HG03521 (cell line): ENCODE measurements at regions not wholly inside any gene's neighbourhood (a gene's known extent, or its start where the extent isn't known, plus 50 kb on each side); places are given as distances from the start of the nearest gene placed in this dataset.

Experiments used
- ATAC-seq: cut with Tn5 transposase; IDR thresholded peaks from one replicate; pipeline ENCODE4 v1.9.1; 2021; ENCODE audit warnings: mild to moderate bottlenecking, moderate library complexity; ENCODE audit not compliant: unreplicated experiment

DNA sequence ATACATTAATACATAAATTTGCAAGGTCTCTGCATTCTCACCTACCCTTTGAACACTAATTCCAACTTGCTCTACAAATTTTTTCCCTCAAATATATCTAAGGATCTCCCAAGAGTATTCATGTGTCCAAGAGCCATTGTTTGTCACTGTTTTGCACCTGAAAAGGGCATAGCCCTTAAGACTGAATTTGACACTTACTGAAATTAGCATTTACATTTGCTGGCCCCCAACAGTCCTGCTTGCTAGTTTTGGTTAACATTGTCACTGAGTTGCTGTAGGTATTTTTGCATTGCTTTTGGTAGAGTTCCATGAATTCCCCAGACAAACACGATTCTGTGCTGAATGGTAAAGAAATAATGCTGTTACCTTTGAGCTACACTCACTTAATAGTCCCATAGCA lies 57.3 kb downstream of the KCNA4 start:
- no peak for ATAC-seq

DNA sequence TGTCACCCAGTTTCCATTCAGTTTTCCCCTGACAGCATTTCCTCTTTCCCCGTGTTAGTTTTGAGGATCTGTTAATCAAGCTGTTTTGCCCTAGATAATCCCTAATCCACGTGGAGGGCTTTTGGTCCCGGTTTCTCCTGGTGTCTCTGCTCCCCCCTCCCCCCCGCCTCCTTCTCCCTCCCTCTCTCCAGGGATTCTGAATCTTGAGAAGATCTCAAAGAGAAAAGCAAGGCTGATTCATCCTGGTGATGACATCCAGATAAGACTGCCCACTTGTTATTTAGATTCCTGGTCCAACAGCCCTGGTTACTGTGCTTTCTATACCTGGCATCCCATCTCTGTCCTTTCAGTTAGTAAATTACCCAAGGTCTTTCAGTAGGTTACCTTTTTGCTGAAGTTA lies 59.4 kb downstream of the KCNA4 start:
- ATAC-seq = no peak

DNA sequence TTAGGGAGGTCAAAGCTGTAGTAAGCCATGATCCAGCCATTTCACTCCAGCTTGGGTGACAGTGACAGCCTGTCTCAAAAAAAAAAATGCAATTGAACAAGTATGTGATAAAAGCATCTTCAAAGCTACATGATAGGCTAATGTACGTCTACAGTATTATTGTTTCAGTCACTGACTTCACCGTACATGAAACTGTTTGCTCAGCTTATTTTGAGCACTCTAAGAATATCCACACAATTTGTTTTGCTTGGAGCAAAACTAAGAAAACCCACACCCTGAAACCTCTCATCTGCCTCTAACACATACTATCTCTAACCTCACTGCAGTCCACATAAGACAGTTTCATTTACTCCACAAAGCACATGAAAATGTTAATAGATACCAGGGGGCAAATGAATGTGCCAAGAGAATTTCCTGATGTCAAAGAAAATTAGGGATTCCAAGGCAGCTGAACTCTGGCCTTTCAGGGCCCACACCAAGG lies 60.7 kb downstream of the KCNA4 start:
- no peak for ATAC-seq

DNA sequence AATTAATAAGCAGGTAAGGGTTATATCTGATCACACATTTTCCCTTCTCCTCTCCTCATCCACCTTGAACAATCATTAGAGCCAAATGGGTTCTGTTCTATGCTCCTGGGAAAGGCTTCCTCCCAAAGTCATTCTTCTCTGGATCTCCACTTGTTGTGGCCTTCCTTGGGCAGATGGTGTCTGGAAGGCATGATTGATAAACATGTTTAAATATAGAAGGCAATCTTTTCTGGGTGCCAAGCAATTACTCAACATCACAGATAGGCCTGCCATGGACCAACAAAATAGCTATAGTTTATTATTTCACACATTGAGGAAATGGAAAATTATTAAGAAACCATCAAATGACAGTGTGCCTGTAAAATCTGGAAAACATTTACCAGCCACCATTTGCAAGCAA lies 73.5 kb downstream of the KCNA4 start:
- ATAC-seq = no peak

DNA sequence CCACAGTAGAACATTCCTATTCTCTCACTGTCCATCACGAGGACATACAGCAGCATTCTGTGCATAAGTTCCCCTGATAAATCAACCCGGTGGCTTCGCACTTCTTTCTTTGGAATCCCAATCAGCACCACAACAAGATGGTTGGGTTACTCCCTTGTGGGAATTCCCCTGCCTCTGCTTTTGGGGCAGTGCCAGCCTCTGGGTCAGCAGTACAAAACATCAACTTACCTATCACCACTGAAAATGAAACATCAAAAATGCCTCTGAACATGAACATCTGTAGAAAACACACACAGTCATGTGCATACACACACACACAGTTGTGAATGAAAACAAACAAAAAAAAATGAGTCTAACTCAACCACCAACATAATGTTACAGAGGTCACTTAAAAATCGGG lies 79.3 kb downstream of the KCNA4 start:
- ATAC-seq = no peak

DNA sequence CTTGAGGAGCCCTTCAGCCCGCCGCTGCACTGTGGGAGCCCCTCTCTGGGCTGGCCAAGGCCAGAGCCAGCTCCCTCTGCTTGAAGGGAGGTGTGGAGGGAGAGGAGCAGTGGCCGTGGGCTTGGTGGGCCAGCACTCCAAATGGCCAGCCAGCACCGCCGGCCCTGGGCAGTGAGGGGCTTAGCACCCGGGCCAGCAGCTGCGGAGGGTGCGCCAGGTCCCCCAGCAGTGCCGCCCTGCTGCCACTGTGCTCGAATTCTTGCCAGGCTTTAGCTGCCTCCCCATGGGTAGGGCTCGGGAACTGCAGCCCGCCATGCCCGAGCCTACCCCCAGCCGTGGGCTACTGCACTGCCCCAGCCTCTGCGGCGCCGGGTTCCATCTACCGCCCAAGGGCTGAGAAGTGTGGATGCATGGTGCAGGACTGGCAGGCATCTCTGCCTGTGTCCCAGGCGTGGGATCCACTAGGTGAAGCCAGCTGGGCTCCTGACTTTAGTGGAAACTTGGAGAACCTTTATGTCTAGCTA lies 82.7 kb downstream of the KCNA4 start:
- ATAC-seq = no peak

DNA sequence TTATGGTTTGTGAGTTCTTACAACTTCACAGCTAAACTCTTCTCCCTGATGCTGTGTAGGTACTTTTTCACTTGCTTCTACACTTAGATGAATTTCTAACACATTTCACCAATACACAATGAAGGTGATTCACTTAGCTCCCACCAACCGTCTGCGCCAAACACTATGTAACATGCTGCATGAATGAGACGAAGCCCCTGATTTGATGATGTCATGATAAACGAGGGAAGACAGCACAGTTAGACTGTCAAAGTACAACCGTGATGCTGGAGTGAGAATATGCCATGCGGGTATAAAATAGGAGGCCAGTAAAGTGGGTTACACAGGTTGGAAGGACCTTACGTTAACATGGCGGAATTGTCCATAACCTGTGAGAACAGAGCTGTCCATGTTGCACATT lies 100.8 kb downstream of the KCNA4 start:
- no peak for ATAC-seq

DNA sequence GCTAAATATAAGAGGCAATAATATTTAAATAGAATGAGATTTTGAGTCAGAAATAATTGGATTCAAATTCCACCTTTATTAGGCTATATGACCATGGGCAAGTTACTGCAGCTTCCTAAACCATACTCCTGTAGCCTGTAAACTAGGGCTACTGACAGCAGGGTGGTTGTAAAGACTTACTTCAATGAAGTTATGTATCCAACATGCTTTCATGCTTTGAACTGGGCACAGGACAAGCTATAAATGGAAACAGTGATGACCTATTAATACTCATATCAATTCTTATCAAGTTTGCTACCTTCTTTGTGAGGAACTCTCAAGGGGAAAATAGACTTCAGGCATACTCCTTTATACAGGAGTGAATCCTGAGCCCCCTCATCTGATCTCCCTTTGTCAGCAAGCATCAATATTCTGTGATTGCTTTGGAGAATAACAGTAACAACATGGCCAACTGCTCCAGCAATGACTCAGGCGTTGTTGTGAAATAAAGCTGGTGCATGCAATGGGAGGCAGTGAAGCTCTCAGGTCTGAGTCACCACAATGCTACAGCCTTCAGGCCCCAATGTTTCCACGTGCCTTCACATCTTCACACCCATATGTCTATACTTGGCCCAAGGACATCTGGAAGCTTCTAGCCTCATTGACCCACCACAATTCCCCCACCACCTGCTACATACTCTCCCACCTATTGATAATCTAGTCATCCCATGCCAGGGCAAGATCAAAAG lies 102.5 kb downstream of the KCNA4 start:
- no peak for ATAC-seq

DNA sequence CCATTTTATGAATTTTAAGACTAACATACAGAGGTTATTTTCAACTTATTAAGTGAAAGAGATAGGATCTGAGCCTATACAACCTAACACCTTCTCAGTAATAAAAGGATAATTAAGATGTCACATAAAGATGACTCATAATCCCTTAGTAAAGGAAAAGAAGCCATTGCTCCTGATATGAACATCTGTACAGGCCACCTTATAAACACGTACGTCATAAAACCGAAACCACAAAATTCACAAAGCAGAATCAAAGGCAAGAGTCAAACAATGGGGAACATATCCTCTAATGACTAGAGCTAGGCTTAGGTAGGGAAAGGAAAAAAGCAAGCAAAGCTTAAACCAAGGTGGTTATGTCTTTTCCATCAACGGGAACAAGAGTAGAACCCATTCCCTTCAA lies 103.5 kb downstream of the KCNA4 start:
- ATAC-seq = no peak

DNA sequence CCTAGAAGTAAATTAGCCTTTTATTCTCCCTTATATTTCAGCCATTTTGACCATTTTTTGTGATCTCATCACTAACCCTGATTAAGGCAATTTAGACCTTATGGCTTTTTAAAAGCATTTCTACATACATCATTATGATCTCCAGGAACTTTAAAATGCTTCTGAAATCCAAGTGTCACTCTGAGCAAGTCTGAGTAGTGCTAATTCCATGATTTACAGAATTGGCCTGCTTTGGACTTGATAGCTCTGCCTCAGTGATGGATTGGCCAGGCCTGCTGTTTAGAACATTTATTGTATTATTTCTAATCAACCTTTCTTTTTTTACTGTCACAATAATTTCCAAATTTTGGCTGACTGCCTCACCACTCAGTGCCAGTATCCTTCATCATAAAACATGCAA lies 116.4 kb downstream of the KCNA4 start:
- ATAC-seq = no peak

DNA sequence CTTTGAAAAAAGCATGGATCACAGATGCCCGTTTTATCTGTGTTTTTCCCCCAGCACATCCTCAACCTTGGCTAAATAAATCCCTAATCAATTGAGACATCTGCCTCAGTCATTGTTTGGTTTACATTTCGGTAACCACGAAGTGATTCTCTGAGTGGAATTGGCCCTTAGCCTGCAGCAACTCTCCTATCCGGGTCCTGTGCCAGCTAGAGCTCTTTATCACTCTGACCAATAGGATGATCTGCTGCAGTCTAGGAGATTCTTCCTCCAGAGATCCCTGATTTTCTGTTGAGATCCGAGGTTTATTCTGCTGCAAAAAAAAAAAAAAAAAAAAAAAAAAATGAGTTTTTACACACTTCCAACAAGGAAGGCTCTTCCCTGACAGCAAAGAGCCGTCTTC lies 137.3 kb downstream of the KCNA4 start:
- ATAC-seq = no peak

DNA sequence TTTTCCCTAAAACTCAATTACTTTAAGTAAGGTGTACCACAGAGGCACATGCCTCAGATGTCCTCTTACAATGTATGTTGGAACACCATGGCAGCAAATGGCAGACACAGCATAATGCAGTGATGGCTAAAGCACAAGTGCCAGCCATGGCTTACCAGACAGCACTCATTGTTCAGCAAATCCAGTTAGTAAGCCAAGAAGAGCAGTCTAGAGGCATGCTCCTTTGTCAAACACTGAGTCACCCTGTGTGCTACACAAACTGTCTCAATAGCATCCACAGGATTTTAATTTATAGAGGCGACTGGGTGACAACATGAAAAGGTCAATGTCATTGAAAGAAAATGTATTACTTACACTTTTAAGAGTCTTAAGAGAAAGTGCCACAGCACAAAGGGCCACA lies 140.6 kb downstream of the KCNA4 start:
- no peak for ATAC-seq

DNA sequence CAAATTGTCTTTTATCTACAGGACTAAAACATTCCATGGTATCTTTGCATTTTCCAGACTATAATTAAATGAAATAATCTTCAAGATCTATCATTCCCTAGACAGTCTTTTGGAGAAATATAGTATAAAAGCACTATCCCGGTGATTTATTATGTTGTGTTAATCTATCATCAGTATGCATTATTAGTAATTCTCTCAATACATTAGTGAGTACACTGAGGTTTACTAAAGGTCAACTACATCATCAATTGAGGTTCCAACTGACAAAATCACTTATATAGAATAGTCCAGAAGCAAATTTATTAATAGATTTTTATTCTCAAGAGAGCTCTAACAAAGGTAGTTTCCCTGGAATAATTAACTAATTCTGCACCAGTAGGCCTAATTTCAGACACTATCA lies 169.6 kb downstream of the KCNA4 start:
- no peak for ATAC-seq

DNA sequence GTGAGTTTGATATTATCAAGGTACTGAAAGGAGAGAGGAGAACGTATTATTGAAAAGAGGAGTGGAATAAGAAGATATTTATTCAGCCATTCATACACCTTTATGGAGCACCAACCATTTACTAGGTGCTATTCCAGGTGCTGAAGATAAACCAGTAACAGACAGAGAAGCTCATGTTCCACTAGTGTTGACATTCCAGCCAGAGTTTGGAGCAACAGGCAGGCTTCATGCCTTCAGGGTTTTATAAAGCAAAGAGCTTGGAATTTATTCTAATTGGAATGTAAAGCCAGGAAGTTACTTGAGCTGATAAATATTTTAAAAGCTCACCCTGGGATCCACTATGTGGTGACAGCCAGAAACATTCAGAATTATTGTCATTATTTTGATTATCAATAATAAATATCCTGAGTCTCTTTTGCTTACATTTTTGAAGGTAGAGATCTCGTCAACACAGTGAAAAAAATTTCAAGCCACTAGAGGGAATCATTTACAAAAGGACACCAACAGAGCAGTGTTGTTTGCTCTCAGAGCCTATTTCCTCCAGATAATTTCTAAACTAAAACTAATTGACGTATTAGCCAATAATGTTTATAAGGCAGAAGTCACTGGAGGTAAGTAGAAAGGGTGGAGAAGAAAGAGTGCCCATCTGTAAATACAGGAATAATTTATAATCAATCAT lies 172.0 kb downstream of the KCNA4 start:
- ATAC-seq = no peak

DNA sequence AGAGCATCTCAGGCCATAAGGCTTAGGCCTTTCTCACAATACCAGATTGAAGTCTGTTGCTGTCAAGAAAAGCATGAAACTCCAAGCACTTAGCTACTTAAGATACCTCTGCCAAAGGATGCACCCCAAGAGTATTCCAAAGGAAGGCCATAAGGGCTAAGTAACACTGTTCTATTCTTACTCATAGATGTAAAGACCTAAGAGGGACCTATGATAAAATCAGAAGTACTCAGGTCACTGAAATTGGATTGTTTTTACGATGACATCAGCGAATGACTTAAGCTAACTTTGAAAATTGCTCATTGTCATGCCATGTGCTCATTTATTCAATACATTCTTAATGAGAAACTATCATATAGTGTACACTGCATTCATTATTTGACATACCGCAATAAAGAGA lies 172.8 kb downstream of the KCNA4 start:
- no peak for ATAC-seq

DNA sequence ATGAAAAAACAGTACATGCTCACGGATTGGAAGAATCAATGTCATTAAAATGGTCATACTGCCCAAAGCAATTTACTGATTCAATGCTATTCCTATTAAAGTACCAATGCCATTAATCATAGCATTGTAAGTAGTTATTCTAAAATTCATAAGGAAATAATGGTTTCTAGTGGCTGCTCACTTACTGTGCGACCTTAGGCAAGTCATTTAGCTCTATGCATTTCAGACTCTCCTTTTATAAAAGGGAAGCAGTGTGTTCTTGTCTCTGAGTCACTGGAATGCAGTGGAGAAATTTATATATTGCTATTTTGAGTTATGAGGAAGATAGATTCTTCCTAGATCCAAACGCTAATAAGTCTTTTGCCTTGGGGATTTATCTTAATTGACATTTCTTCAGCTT lies 174.8 kb downstream of the KCNA4 start:
- ATAC-seq = no peak

DNA sequence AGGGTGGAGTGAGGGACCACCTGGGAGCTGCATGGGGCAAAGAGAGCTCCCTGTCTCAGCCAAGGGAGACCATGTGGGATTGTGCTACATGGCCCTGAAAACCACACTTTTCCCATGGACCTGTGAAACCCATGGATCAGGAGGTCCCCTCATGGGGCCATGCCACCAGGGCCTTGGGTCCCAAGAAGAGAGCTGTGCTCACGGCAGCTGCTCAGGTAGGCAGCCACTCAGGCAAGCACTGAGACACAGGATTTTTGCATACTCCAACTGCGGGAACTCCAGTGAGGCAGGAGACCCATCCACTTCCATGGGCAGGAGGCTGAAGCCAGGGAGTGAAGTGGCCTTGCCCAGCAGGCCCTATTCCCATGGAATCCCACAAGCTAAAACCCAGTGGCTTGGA lies 190.0 kb downstream of the KCNA4 start:
- ATAC-seq = no peak

DNA sequence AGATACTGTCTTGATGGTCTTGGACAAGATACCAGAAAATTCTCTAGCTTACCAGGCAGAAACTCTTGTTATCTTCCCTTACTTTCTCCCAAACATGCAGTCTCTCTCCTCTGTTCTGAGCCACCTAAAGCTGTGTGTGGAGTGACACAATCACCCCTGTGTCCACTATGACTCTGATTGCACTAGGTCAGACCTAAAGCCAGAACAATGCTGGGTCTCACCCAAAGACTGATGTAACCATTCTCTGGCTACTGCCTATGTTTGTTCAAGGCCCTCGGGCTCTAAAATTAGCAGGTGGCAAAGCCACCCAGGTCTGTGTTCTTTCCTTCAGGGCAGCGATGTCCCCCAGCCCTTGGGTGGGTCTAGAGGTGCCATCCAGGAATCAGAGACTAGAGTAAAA lies 200.5 kb downstream of the KCNA4 start:
- ATAC-seq = no peak

DNA sequence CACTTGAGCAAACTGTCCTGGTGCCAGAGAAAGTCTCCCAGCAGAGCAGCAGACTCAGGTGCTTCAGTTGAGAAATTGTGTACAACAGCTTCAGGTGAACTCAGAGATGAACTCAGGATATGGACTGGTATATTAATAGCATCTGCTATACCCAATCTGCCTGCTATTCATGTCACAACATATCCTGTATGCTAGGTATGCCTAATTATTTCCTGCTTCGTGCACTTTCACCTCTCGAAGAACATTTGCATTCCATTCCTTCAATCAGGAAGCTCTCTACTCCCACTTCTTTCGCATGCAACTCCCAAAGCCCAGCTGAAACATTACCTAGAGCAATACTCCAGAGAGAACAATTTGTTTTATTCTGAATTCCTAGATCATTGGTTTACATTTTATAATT lies 207.7 kb downstream of the KCNA4 start:
- ATAC-seq = no peak

DNA sequence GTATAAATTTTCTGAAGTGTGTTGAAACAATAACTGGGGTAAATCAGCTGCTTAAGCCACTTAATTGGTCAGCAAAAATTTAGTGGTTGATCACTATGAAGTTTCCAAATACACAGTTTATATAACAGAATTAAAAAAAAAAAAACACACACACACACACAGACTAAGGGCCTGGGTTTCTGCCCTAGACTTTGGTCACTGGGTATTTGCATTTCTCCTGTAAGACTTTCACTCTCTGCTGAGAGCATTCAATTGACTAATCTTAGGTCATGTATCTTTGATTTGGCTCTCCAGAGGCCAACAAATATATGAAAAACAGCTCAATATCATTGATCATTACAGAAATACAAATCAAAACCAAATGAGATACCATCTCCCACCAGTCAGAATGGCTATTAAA lies 214.3 kb downstream of the KCNA4 start:
- no peak for ATAC-seq

DNA sequence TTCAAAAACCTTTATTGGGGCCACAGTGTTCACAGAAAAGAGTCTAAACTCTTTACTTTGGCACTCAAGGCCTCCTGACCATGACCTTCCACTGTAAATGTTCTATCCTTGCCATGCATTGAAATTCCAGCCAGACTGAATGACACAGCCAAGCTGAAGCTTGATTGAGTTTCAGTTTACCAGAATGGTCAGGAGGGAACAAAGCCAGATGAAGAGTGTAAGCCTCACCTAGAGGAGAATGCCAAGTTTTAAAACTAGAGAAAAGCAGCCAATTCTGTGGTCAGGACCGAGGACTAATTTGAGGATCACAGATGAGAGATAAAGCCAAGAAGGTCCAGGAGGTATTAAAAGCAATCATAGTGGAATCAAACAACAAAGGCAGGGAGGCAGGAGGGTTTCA lies 215.3 kb downstream of the KCNA4 start:
- no peak for ATAC-seq

DNA sequence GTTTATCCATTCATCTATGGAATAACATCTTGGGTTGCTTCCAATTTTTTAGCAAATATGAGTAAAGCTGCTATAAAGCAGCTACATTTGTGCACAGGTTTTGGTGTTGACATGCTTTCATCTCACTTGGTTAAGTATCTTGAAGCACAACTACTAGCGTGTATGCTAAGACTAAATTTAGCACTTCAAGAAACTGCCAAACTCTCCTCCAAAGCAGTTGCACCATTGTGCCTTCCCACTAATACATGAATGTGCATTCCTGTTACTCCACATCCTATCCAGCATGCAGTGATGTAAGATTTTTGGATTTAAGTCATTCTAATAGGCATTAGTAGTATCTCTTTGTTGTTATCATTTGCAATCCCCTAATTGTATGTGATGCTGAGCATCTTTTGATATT lies 230.7 kb downstream of the KCNA4 start:
- no peak for ATAC-seq

DNA sequence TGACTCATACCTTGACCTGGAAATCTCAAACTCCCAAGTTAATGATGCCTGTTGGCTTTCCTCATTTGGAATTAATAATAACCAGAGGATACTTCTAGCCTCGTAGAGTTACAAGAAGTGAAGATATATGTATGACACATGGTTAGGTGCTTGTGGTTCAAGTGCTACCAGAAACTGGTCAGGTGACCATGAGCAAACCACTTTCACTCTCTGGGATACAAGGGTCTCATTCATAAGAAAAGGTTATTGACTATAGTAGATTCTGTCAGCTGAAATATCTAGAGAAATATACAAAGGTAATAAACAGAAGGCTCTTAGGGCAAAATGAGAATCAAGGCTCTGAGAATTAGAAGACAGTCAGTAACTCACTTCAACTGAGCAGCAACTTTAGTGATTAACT lies 233.3 kb downstream of the KCNA4 start:
- no peak for ATAC-seq
